ENCODE measurements at regions not wholly inside any gene's neighbourhood (a gene's known extent, or its start where the extent isn't known, plus 50 kb on each side); places are given as distances from the start of the nearest gene placed in this dataset.

DNA sequence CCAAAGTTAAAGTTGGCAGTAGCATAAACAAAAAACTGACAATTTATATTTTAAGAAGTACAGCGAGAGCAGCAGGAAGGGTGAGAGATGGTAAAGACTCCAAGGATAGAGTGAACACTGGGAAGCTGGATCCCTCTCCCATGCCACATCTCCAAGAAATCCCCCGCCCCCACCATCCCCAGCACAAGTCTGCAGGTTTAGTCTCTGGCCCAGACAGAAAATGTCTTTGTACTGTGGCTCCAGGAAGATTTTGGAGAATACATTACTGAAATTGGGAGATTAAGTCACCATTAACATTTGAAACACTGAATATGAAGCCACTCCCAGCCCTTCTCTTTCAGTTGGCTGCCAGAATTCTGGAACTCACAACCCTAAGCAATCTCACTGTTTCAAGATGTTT lies 140.3 kb downstream of the MACC1 start:
- TF ChIP-seq, protein P1, sequence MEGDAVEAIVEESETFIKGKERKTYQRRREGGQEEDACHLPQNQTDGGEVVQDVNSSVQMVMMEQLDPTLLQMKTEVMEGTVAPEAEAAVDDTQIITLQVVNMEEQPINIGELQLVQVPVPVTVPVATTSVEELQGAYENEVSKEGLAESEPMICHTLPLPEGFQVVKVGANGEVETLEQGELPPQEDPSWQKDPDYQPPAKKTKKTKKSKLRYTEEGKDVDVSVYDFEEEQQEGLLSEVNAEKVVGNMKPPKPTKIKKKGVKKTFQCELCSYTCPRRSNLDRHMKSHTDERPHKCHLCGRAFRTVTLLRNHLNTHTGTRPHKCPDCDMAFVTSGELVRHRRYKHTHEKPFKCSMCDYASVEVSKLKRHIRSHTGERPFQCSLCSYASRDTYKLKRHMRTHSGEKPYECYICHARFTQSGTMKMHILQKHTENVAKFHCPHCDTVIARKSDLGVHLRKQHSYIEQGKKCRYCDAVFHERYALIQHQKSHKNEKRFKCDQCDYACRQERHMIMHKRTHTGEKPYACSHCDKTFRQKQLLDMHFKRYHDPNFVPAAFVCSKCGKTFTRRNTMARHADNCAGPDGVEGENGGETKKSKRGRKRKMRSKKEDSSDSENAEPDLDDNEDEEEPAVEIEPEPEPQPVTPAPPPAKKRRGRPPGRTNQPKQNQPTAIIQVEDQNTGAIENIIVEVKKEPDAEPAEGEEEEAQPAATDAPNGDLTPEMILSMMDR (IDR thresholded peaks at IDR 0.05): no peak
- TF ChIP-seq EZH2 (IDR thresholded peaks at IDR 0.05; ENCODE audit: borderline replicate concordance, insufficient read depth, low read depth, low read length, poor library complexity, severe bottlenecking): no peak
